Forelimb muscle (tissue), 1 donor: ENCODE measurements at regions not wholly inside any gene's neighbourhood (a gene's known extent, or its start where the extent isn't known, plus 50 kb on each side); places are given as distances from the start of the nearest gene placed in this dataset.

Source experiments
- DNase-seq: peaks from one replicate; pipeline ENCODE4 v3.0.0-alpha.2; 2013; ENCODE audit warnings: low read depth

DNA sequence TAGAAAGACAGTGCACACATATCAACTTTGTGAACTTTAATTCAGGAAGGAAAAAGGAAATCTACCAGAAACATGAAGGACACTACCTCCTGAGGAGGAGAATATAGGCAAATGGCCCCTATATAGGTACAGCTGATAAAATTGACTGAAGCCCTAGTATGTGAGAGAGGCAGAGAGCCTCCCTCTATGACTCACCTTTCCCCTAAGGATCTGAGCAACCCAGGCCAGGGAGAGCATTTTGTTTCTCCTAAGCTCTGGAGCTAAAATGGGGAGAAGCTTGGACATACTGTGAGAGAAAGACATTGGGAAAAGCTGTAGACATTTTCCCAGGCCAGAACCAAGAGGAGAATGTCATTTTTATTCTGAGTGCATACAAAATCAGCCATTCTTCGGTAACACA, 303.5 kb downstream of the AHR start:
- DNase-seq, result no peak

GRCh38 chr7:17608114-17608833, 309.8 kb downstream of the AHR start:
- DNase-seq, result no peak

DNA sequence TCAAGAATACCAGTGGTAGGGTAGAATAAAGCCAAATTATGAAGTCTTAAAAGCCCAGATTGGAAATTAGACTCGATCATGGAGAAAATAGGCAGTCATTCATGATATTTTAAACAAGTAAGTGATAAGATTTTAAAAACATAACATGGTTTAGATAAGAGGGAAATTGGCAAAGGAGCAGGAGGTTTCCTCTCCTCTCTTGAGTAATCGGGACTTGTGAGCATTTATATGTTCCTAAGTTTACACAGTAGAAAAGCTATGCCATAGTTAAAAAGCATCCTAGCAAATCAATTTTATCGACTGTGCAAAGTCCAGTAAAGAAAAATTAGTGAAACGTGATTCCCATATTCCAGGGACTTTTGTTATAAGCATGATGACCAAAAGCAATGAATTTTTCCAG, 313.2 kb downstream of the AHR start:
- no peak for DNase-seq

DNA sequence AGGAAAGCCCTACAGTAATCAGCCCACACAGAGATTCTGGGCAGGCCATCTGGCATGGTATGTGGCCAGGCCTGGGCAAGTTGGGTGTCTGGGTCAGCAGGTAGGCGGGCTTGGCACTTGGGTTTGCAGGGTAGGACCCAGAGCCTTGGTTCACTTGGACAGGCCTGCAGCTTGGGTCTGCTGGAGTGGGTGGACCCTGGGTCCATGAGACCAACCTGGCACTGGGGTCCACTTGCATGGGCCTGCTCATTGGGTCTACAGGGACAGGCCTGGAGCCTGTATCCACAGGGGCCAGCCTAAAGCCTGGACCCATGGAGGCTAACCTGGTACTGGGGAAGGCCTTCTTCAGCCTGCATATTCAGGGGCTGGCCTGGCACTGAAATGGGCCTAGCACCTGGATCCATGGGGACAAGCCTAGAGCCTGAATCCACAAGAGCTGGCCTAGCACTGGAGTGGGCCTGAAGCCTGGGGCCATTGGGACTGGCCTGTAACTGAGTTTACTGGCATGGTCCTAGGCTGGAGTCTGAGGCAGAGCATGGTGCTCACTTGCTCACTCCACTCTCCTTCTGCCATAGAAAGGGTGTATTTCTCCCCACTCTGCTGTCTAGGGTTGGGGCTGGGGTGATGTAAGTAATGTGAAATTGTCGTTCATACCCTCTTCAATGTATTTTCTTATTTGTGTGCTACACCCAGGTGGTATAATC, 315.0 kb downstream of the AHR start:
- no peak for DNase-seq

GRCh38 chr7:17617380-17617779, 318.9 kb downstream of the AHR start:
- DNase-seq, result no peak

- no peak for DNase-seq
These were observed 319.6 kb downstream of the AHR start for GRCh38 chr7:17617857-17618651.

DNA sequence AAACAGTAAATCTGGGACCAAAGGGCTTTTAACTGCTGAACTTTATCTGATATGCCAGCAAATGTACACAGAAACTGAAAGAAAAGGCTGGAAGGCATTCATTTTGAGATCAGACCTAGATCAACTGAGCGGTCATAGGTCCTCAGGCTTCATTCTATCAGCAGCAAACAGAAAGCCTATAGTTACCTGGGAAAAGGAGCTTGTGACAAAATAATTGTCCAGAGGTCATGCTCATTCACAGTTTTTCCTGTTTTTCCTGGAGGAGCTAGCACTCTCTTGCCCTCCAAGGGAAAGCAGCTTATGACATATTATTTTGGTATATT, 320.2 kb downstream of the AHR start:
- DNase-seq, result no peak

- DNase-seq, result no peak
These were observed 320.9 kb downstream of the AHR start for GRCh38 chr7:17619196-17619818.

DNA sequence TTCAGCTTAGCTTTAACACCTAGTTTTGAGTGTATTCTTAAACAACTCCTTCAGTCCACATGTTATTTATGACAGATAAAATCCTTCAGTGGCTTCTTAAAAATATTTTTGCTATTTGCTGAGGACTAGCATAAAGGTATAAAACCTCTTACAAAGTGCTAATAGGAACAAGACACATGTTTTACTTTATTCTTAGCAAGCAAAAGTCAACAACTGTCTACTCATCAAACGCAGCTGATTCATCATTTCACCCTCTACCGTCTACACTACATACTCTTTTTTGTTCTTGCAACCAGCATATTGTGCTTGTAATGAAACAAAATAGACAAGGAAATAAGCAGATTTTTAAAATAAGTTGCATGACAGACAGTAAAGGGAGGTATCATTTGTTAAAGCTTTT, 319.7 kb downstream of the SNX13 start:
- DNase-seq, result no peak

GRCh38 chr7:17622451-17622850, 317.8 kb downstream of the SNX13 start:
- no peak for DNase-seq

GRCh38 chr7:17623546-17624185, 316.6 kb downstream of the SNX13 start:
- DNase-seq, result no peak

DNA sequence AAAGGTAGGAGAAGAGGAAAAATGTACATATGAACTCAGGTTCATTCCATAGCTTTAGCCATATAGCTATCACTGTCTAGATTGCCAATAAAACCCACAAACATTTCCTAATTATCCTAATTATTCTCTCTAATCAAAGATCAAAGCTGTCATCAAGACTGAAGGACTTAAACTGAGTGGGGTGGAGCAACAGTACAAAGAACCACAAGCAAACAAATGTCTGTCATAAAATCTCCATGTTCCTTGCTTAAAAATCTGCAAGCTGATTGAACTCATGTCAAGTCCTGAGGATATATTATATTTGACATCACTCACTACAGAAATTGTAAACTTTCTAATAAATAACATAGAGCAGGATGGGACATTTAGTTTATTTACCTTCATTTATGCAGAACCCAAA, 315.9 kb downstream of the SNX13 start:
- DNase-seq, result no peak

DNA sequence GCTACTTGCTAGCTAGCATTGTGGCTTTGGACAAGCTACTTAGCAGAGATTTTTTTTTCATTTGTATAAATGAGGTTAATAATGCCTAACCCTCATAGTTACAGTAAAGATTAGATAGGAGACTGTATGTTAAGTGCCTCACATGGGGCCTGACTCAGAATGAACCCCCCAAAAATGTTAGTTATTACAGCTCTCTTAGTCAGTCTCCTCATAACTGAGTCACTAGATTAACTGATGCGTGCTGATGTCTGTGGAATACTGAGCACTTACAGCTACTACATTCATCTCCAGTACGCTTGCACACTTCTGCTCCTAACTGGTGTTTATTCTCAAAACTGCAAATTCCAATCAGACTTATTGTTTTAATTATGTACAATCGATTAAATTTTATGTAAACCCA, 315.3 kb downstream of the SNX13 start:
- DNase-seq, result no peak

- DNase-seq, result no peak
These were observed 314.1 kb downstream of the SNX13 start for GRCh38 chr7:17626235-17626634.

DNA sequence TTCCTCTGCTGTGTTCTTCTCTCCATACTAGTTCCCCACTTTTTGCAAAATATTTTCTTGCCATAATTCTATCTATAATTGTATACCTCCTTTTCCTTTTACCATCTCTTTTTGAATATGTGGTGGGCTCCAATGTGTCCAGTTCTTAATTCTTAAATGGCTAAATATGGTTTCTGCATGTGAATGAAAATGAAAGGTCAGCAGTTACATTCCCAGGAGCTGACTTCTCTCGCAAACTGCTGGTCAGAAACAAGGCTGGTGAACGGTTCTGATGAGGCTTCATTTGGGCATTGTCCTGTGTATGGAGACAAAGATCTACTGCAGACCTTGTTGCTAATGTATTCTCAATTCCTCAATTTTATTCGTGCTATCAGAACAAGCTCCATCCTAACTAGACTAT, 309.2 kb downstream of the SNX13 start:
- DNase-seq, result no peak

DNA sequence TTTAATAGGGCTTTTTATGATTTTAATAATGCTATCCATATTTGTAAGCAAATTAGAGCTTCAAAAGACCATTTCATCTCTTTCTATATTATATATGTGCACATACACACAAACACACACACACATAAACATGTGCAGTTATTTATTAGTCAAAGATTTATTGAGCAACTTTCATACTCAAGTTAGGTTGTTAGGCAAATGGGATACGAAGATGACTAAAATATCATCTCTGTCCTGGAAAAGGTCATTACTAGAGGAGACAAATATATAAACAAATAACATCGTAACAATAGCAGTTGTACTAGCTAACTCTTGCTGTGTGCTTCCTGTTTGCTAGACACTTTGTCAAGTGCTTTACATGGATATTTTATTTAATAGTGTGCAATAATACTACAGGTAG, 307.9 kb downstream of the SNX13 start:
- no peak for DNase-seq

DNA sequence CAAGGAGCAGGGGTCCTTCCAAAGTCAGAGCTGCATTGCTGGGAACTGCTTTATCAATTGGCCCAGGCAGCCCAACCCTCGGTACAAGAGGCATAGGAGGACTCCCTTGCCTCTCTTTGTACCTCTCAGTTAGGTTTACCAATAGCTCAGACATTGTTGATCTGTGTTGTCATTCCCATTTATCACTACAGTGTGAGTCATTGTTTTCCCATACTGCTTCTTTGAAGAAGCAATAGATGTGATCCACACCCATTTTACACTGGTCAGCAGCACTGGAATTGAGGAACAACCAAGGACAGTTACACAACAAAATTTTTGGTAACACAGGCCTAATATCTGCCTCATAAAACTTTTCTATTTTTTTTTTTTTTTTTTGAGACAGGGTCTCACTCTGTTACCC, 307.2 kb downstream of the SNX13 start:
- DNase-seq, result no peak

DNA sequence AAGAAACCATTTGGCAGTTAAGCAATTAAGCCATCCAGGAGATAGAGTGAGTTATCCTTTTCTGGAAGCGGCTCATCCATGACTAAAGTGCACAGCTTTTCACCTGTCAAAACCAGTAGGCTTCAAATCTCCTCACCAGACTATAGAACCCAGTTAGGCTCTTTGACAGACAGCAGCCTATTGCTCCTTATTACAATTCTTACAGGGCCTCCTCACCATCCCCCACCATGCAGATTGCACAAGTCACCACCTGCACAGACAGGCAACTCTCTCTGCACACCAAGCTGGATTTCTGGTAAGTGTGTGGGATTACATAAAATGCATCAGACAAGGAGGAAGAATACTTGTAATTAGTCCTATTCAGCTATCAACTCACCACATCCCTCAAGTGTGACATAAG, 301.6 kb downstream of the SNX13 start:
- no peak for DNase-seq

DNA sequence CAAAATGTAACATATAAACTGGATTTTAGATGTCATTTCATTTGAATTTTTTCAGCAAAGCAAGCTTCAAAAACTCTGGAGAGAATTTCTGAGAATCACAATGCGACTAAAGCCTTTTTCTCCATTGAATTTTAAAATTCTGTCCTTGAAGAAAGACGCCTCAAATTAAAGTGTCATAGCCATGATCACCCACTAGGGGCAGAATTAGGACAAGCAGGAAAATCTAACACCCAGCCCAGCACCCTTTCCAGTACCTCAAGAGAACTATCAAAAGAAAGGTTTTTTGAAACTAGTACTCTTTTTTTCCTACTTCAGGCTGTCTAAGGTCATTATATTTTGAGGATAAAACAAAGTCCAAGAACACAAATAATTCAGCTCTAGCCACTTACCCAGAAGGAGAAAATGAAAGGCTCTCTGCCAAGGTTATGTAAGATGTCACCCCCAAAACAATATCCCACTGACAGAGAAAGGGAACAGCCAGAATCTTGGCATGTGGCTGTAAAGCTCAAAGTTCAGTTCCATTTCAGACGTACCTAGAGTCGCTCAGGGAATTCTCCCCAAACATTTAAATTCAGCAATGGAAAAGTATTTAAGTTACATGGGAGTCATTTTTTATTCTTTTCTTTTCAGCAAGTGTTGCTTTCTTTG, 299.4 kb downstream of the SNX13 start:
- DNase-seq, result no peak

GRCh38 chr7:17645500-17645899, 294.8 kb downstream of the SNX13 start:
- no peak for DNase-seq

GRCh38 chr7:17646253-17646956, 293.9 kb downstream of the SNX13 start:
- no peak for DNase-seq
